ENCODE measurements at regions not wholly inside any gene's neighbourhood (a gene's known extent, or its start where the extent isn't known, plus 50 kb on each side); places are given as distances from the start of the nearest gene placed in this dataset.

GRCh38 chr12:41624571-41624970 lies 436.5 kb downstream of the PDZRN4 start:
- H3K4me1 Mint-ChIP-seq, result peaks cover 22% of the 10 kb centered on the region
- ChIA-PET CTCF (no interaction called here), POLR2A (no interaction called here)
- peaks cover 22% of the 10 kb centered on the region for H3K9me3 Mint-ChIP-seq
- H3K27me3 Mint-ChIP-seq (ENCODE audit: low read depth), result no peaks in the 10 kb centered on the region; the same call in 1 of the 2 replicates
- no peak overlapping the region for H3K4me3 Mint-ChIP-seq
- no peaks in the 10 kb centered on the region; the same call in 1 of the 2 replicates for H3K36me3 Mint-ChIP-seq
- DNase-seq (ENCODE audit: low spot score) (no peak), ATAC-seq (no peak)
- TF ChIP-seq MAX (CRISPR knock-in tag; IDR thresholded peaks at IDR 0.05), result no peak
- TF ChIP-seq STAT6 (CRISPR knock-in tag; conservative IDR thresholded peaks at IDR 0.05; ENCODE audit: low read depth), result no peak
- no peak for TF ChIP-seq ZNF232 (CRISPR knock-in tag; IDR thresholded peaks at IDR 0.05)
- TF ChIP-seq USF1 (CRISPR knock-in tag; IDR thresholded peaks at IDR 0.05), result no peak
- TF ChIP-seq ZNF512 (CRISPR knock-in tag; IDR thresholded peaks at IDR 0.05; ENCODE audit: borderline replicate concordance), result no peak
- no peak for TF ChIP-seq JAZF1 (CRISPR knock-in tag; IDR thresholded peaks at IDR 0.05)
- no peak for TF ChIP-seq ESRRA (CRISPR knock-in tag; IDR thresholded peaks at IDR 0.05; ENCODE audit: borderline replicate concordance)
- TF ChIP-seq ZNF425 (CRISPR knock-in tag; conservative IDR thresholded peaks at IDR 0.05), result no peak
- no peak for TF ChIP-seq ZNF317 (CRISPR knock-in tag; IDR thresholded peaks at IDR 0.05; ENCODE audit: borderline replicate concordance, low read depth)
- TF ChIP-seq MXD4 (CRISPR knock-in tag; IDR thresholded peaks at IDR 0.05; ENCODE audit: borderline replicate concordance), result no peak
- no peak for TF ChIP-seq E2F4 (CRISPR knock-in tag; IDR thresholded peaks at IDR 0.05; ENCODE audit: borderline replicate concordance, low read depth)
- TF ChIP-seq ZNF396 (CRISPR knock-in tag; IDR thresholded peaks at IDR 0.05; ENCODE audit: borderline replicate concordance), result no peak
- TF ChIP-seq NFATC4 (CRISPR knock-in tag; IDR thresholded peaks at IDR 0.05), result no peak
- no peak for TF ChIP-seq E2F5 (CRISPR knock-in tag; IDR thresholded peaks at IDR 0.05)
- no peak for TF ChIP-seq TEAD4 (CRISPR knock-in tag; IDR thresholded peaks at IDR 0.05)
- no peak for TF ChIP-seq GABPB1 (CRISPR knock-in tag; IDR thresholded peaks at IDR 0.05)
- TF ChIP-seq SP1 (CRISPR knock-in tag; conservative IDR thresholded peaks at IDR 0.05), result no peak
- no peak for TF ChIP-seq ELF4 (CRISPR knock-in tag; IDR thresholded peaks at IDR 0.05; ENCODE audit: low read depth)
- no peak for TF ChIP-seq EMX1 (CRISPR knock-in tag; IDR thresholded peaks at IDR 0.05)
- TF ChIP-seq HMGA2 (CRISPR knock-in tag; IDR thresholded peaks at IDR 0.05), result no peak
- no peak overlapping the region for H3K27ac Mint-ChIP-seq

All from WTC11 (cell line).